ENCODE measurements at regions not wholly inside any gene's neighbourhood (a gene's known extent, or its start where the extent isn't known, plus 50 kb on each side); places are given as distances from the start of the nearest gene placed in this dataset.

DNA sequence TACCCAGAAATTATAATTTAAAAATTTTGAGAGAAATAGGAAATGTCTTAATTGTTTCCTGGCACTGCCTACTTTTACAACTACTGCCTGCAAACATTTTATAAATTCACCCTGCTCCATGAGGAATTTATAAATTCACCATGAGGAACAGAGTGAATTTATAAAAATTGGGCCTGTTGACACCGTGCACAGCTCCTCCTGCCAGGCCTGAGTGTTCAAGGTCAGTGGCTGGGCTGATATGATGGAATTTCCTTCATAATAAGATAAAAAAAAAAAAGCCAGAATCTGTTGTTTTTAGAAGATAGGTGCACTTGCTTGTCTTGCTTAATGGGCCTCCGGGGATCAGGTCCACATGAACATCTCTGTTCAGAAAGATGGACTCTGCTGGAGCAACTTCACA is 151.7 kb upstream of the RASGEF1B start:
- H3K9me3 Mint-ChIP-seq = no peaks in the 10 kb centered on the region
- H3K36me3 Mint-ChIP-seq (ENCODE audit: low read depth) = no peaks in the 10 kb centered on the region
- peaks cover 3% of the 10 kb centered on the region for H3K4me1 Mint-ChIP-seq (ENCODE audit: low read depth)
- intact Hi-C loops (cut with micrococcal nuclease) = no loop called here
- no peak overlapping the region for H3K27ac Mint-ChIP-seq
- no peak overlapping the region for H3K4me3 Mint-ChIP-seq
- H3K27me3 Mint-ChIP-seq (ENCODE audit: insufficient read depth) = no peaks in the 10 kb centered on the region
- DNase-seq (ENCODE audit: low spot score) = no peak

- H3K27me3 Mint-ChIP-seq (ENCODE audit: insufficient read depth) = no peaks in the 10 kb centered on the region
- no peaks in the 10 kb centered on the region for H3K36me3 Mint-ChIP-seq (ENCODE audit: low read depth)
- H3K4me3 Mint-ChIP-seq = no peak overlapping the region
- H3K4me1 Mint-ChIP-seq (ENCODE audit: low read depth) = no peaks in the 10 kb centered on the region
- H3K9me3 Mint-ChIP-seq = peaks cover 1% of the 10 kb centered on the region
- intact Hi-C loops (cut with micrococcal nuclease) = no loop called here
- H3K27ac Mint-ChIP-seq = no peak overlapping the region
- no peak for DNase-seq (ENCODE audit: low spot score)
Observed at GRCh38 chr4:81622474-81623184, 150.9 kb upstream of the RASGEF1B start.

GRCh38 chr4:81622028-81622427 is 150.3 kb upstream of the RASGEF1B start:
- H3K36me3 Mint-ChIP-seq (ENCODE audit: low read depth) = no peaks in the 10 kb centered on the region
- DNase-seq (ENCODE audit: low spot score) = no peak
- no peaks in the 10 kb centered on the region for H3K4me1 Mint-ChIP-seq (ENCODE audit: low read depth)
- H3K27ac Mint-ChIP-seq = no peak overlapping the region
- no peaks in the 10 kb centered on the region for H3K27me3 Mint-ChIP-seq (ENCODE audit: insufficient read depth)
- intact Hi-C loops (cut with micrococcal nuclease) = no loop called here
- no peak overlapping the region for H3K4me3 Mint-ChIP-seq
- H3K9me3 Mint-ChIP-seq = peaks cover 3% of the 10 kb centered on the region

GRCh38 chr4:81621490-81621889 is 149.8 kb upstream of the RASGEF1B start:
- Mint-ChIP-seq H3K36me3 (ENCODE audit: low read depth) (no peaks in the 10 kb centered on the region), H3K9me3 (peaks cover 3% of the 10 kb centered on the region), H3K4me1 (ENCODE audit: low read depth) (no peaks in the 10 kb centered on the region), H3K27ac (no peak overlapping the region), H3K4me3 (no peak overlapping the region), H3K27me3 (ENCODE audit: insufficient read depth) (no peaks in the 10 kb centered on the region)
- intact Hi-C loops (cut with micrococcal nuclease) = no loop called here
- no peak for DNase-seq (ENCODE audit: low spot score)

GRCh38 chr4:81620442-81620841 is 148.7 kb upstream of the RASGEF1B start:
- intact Hi-C loops (cut with micrococcal nuclease) = no loop called here
- Mint-ChIP-seq H3K4me1 (ENCODE audit: low read depth) (no peaks in the 10 kb centered on the region), H3K27me3 (ENCODE audit: insufficient read depth) (no peaks in the 10 kb centered on the region), H3K4me3 (no peak overlapping the region), H3K9me3 (peaks cover 3% of the 10 kb centered on the region), H3K27ac (no peak overlapping the region), H3K36me3 (ENCODE audit: low read depth) (no peaks in the 10 kb centered on the region)
- DNase-seq (ENCODE audit: low spot score) = no peak

DNA sequence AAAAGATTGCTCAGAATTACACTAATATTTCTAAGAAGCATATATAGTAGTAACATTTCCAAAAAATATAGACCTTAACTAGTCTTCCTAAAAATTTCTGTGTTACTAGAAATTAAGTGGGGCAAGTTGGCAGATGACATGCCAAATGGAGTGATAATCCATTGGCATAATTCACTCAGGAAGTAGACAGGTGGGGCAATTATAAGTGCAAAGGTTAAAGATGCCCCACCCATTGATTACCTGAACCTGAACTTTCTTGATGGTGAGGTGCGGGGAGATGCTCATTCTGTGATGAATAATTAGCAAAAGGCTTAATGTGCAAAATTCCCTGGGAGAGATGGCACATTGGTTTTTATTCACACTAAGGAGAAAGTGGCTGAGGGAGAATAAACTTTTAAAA is 145.8 kb upstream of the RASGEF1B start:
- H3K4me3 Mint-ChIP-seq = no peak overlapping the region
- DNase-seq (ENCODE audit: low spot score) = no peak
- H3K27me3 Mint-ChIP-seq (ENCODE audit: insufficient read depth) = no peaks in the 10 kb centered on the region
- no peaks in the 10 kb centered on the region for H3K4me1 Mint-ChIP-seq (ENCODE audit: low read depth)
- intact Hi-C loops (cut with micrococcal nuclease) = no loop called here
- peaks cover 3% of the 10 kb centered on the region for H3K9me3 Mint-ChIP-seq
- no peak overlapping the region for H3K27ac Mint-ChIP-seq
- H3K36me3 Mint-ChIP-seq (ENCODE audit: low read depth) = no peaks in the 10 kb centered on the region

DNA sequence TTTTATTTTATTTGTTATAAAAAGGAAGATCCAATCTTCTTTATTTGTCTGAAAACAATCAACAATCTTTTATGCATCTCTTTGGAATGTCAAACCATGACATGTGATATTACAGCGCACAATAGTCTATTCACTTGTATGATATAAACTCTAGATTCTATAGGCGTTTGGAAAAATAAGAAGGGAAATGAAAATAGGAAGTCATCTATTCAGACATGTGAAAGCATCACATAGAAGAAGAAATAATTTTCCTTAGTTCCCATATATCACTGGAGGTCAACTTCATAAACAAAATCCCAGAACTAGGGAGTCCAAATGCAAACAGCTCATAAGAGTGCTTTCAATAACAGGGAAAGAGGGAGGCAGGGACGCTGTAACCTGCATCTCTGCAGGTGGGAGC is 139.5 kb upstream of the RASGEF1B start:
- Mint-ChIP-seq H3K4me1 (ENCODE audit: low read depth) (no peaks in the 10 kb centered on the region), H3K27me3 (ENCODE audit: insufficient read depth) (no peaks in the 10 kb centered on the region), H3K27ac (no peak overlapping the region), H3K9me3 (no peaks in the 10 kb centered on the region), H3K4me3 (no peak overlapping the region), H3K36me3 (ENCODE audit: low read depth) (no peaks in the 10 kb centered on the region)
- intact Hi-C loops (cut with micrococcal nuclease) = no loop called here
- DNase-seq (ENCODE audit: low spot score) = no peak

GRCh38 chr4:81609844-81610243 is 138.1 kb upstream of the RASGEF1B start:
- Mint-ChIP-seq H3K27me3 (ENCODE audit: insufficient read depth) (no peaks in the 10 kb centered on the region), H3K4me3 (no peak overlapping the region), H3K4me1 (ENCODE audit: low read depth) (no peaks in the 10 kb centered on the region), H3K36me3 (ENCODE audit: low read depth) (no peaks in the 10 kb centered on the region), H3K27ac (no peak overlapping the region), H3K9me3 (no peaks in the 10 kb centered on the region)
- DNase-seq (ENCODE audit: low spot score) = no peak
- intact Hi-C loops (cut with micrococcal nuclease) = no loop called here

DNA sequence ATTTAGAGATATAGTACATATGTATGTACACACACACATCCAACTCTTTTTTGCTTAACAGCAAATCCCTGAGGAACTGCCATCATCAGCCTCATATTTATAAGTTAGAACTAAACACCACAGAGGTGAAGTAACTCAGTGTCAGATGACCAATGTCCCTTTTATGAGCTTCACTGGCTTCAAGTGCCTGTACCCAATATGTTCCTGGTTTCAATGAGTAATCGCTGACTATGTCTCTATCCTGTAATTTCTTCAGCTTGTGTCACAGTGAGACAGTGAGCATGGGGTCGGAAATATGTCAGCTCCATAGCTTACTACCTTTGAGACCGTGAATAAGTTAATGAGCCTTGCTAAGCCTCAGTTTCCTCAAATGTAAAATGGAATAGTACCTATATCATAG is 136.2 kb upstream of the RASGEF1B start:
- DNase-seq (ENCODE audit: low spot score) = no peak
- Mint-ChIP-seq H3K9me3 (no peaks in the 10 kb centered on the region), H3K36me3 (ENCODE audit: low read depth) (no peaks in the 10 kb centered on the region), H3K27me3 (ENCODE audit: insufficient read depth) (no peaks in the 10 kb centered on the region), H3K27ac (no peak overlapping the region), H3K4me3 (no peak overlapping the region), H3K4me1 (ENCODE audit: low read depth) (no peaks in the 10 kb centered on the region)
- intact Hi-C loops (cut with micrococcal nuclease) = no loop called here

GRCh38 chr4:81606801-81607501 is 135.2 kb upstream of the RASGEF1B start:
- Mint-ChIP-seq H3K4me3 (no peak overlapping the region), H3K27ac (no peak overlapping the region)
- intact Hi-C loops (cut with micrococcal nuclease) = no loop called here

DNA sequence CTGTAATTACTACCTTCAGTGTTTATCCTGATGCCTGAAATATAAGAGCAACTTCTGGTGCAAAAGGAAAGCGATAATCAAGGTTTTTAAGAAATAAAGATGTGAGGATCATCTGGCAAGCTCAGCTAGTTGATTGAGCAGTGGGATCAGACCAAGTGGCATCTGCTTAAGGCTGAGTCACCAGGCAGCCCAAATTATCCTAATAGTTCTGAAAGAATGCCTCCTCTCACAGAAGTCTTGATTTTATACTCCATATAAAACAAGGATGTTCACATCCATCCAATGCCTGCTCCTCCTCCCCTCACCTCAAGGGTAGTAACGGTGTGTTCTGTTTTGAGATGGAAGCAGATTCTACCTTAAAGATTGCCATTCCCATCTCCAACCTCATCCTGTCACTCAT is 134.5 kb upstream of the RASGEF1B start:
- no peaks in the 10 kb centered on the region for H3K36me3 Mint-ChIP-seq (ENCODE audit: low read depth)
- DNase-seq (ENCODE audit: low spot score) = no peak
- intact Hi-C loops (cut with micrococcal nuclease) = no loop called here
- H3K27ac Mint-ChIP-seq = no peak overlapping the region
- H3K9me3 Mint-ChIP-seq = no peaks in the 10 kb centered on the region
- H3K4me3 Mint-ChIP-seq = no peak overlapping the region
- H3K4me1 Mint-ChIP-seq (ENCODE audit: low read depth) = no peaks in the 10 kb centered on the region
- no peaks in the 10 kb centered on the region for H3K27me3 Mint-ChIP-seq (ENCODE audit: insufficient read depth)

More at GRCh38 chr4:81606801-81607501, 135.2 kb upstream of the RASGEF1B start:
- Mint-ChIP-seq H3K36me3 (ENCODE audit: low read depth) (no peaks in the 10 kb centered on the region), H3K9me3 (no peaks in the 10 kb centered on the region), H3K27me3 (ENCODE audit: insufficient read depth) (no peaks in the 10 kb centered on the region), H3K4me1 (ENCODE audit: low read depth) (no peaks in the 10 kb centered on the region)
- no peak for DNase-seq (ENCODE audit: low spot score)

DNA sequence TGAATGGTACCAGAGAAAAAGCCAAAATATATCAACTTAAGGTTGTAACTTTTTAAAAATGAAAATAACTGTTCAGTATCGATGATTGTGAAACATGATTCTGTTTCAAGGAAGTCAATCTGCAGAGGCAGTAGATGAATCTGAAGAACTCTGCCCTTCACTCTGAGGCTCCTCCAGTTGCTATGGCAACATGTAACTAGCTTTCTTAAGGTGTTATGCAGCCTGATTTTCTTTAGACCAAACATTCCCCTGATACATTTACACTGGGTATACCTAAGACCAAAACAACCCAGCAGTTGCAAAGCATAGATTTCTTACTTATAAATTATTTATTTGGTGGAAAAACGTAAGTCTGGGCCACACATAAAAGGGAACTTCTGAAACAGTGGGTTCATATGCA is 133.6 kb upstream of the RASGEF1B start:
- intact Hi-C loops (cut with micrococcal nuclease) = no loop called here
- H3K27me3 Mint-ChIP-seq (ENCODE audit: insufficient read depth) = no peaks in the 10 kb centered on the region
- no peaks in the 10 kb centered on the region for H3K36me3 Mint-ChIP-seq (ENCODE audit: low read depth)
- no peaks in the 10 kb centered on the region for H3K9me3 Mint-ChIP-seq
- no peak for DNase-seq (ENCODE audit: low spot score)
- H3K27ac Mint-ChIP-seq = no peak overlapping the region
- H3K4me3 Mint-ChIP-seq = no peak overlapping the region
- H3K4me1 Mint-ChIP-seq (ENCODE audit: low read depth) = no peaks in the 10 kb centered on the region

- H3K4me3 Mint-ChIP-seq = no peak overlapping the region
- H3K9me3 Mint-ChIP-seq = no peaks in the 10 kb centered on the region
- no peaks in the 10 kb centered on the region for H3K4me1 Mint-ChIP-seq (ENCODE audit: low read depth)
- intact Hi-C loops (cut with micrococcal nuclease) = no loop called here
- H3K27ac Mint-ChIP-seq = no peak overlapping the region
- no peak for DNase-seq (ENCODE audit: low spot score)
- no peaks in the 10 kb centered on the region for H3K36me3 Mint-ChIP-seq (ENCODE audit: low read depth)
- H3K27me3 Mint-ChIP-seq (ENCODE audit: insufficient read depth) = no peaks in the 10 kb centered on the region
Observed at GRCh38 chr4:81604683-81605218, 133.0 kb upstream of the RASGEF1B start.

Data from activated T-helper 1 cell treated with anti-CD3 and anti-CD28 coated beads, Interleukin-12 subunit alpha, Interleukin-12 subunit beta, Interleukin-2, Interleukin-4 antibody, amounts not matched to agents 30 ng/mL and 10 ng/mL and 1 ng/mL, durations not matched to agents 14 hours and 24 hours and 36 hours (primary cell).